SK-N-SH treated with all-trans-retinoic acid at 6 μM for 48 hours (cell line): ENCODE measurements at regions not wholly inside any gene's neighbourhood (a gene's known extent, or its start where the extent isn't known, plus 50 kb on each side); places are given as distances from the start of the nearest gene placed in this dataset.

Experiments used
- ATAC-seq: fragments of 200-7000 bp; cut with Tn5 transposase; 3 replicates; pipeline ENCODE4 v1.9.1; 2020; ENCODE audit warnings: mild to moderate bottlenecking, moderate library complexity
- ARNTL ChIP-seq: fragments of 450-650 bp; formaldehyde crosslinking; IDR thresholded peaks from 2 replicates; pipeline ENCODE4 v1.5.0; 2020; ENCODE audit warnings: low read depth, mild to moderate bottlenecking, moderate library complexity, borderline replicate concordance
- BACH2 ChIP-seq: fragments of 250-450 bp; sonication (Bioruptor Pico); IDR thresholded peaks from 2 replicates; pipeline ENCODE4 v1.9.0; 2021; ENCODE audit warnings: mild to moderate bottlenecking, borderline replicate concordance
- CSDC2 ChIP-seq: fragments of 250-450 bp; sonication (Bioruptor Pico); IDR thresholded peaks from 2 replicates; pipeline ENCODE4 v1.5.0; 2020; ENCODE audit warnings: mild to moderate bottlenecking, moderate library complexity
- CSRNP3 ChIP-seq: fragments of 250-450 bp; sonication (Bioruptor Pico); IDR thresholded peaks from 2 replicates; pipeline ENCODE4 v1.5.1; 2021; ENCODE audit warnings: mild to moderate bottlenecking, moderate library complexity
- ESRRG ChIP-seq: fragments of 250-450 bp; sonication (Bioruptor Pico); IDR thresholded peaks from 2 replicates; pipeline ENCODE4 v1.6.1; 2021; ENCODE audit warnings: mild to moderate bottlenecking
- GLIS3 ChIP-seq: fragments of 250-450 bp; sonication (Bioruptor Pico); IDR thresholded peaks from 2 replicates; pipeline ENCODE4 v1.5.0; 2020; ENCODE audit warnings: mild to moderate bottlenecking, moderate library complexity
- PATZ1 ChIP-seq: fragments of 250-450 bp; sonication (Bioruptor Pico); IDR thresholded peaks from 2 replicates; pipeline ENCODE4 v1.8.0; 2020; ENCODE audit warnings: mild to moderate bottlenecking, moderate library complexity, borderline replicate concordance
- PPARA ChIP-seq: fragments of 250-450 bp; sonication (Bioruptor Pico); IDR thresholded peaks from 2 replicates; pipeline ENCODE4 v1.5.0; 2020; ENCODE audit warnings: mild to moderate bottlenecking, borderline replicate concordance
- SNAI2 ChIP-seq: fragments of 250-450 bp; sonication (Bioruptor Pico); IDR thresholded peaks from 2 replicates; pipeline ENCODE4 v1.5.0; 2020; ENCODE audit warnings: mild to moderate bottlenecking, moderate library complexity
- TCF4 ChIP-seq: fragments of 250-450 bp; sonication (Bioruptor Pico); IDR thresholded peaks from 2 replicates; pipeline ENCODE4 v1.8.0; 2021; ENCODE audit warnings: mild to moderate bottlenecking, moderate library complexity, borderline replicate concordance
- TOX ChIP-seq: fragments of 250-450 bp; sonication (Bioruptor Pico); IDR thresholded peaks from 2 replicates; pipeline ENCODE4 v1.8.0; 2021; ENCODE audit warnings: mild to moderate bottlenecking, moderate library complexity, borderline replicate concordance
- TSHZ2 ChIP-seq: fragments of 250-450 bp; sonication (Bioruptor Pico); IDR thresholded peaks from 2 replicates; pipeline ENCODE4 v1.5.0; 2020; ENCODE audit warnings: mild to moderate bottlenecking, moderate library complexity
- ZC3H10 ChIP-seq: fragments of 250-450 bp; sonication (Bioruptor Pico); IDR thresholded peaks from 2 replicates; pipeline ENCODE4 v1.5.1; 2021; ENCODE audit warnings: mild to moderate bottlenecking, moderate library complexity
- ZFP3 ChIP-seq: fragments of 250-450 bp; sonication (Bioruptor Pico); IDR thresholded peaks from 2 replicates; pipeline ENCODE4 v1.5.0; 2020; ENCODE audit warnings: mild to moderate bottlenecking, moderate library complexity
- ZNF565 ChIP-seq: fragments of 450-650 bp; formaldehyde crosslinking; conservative IDR thresholded peaks from 2 replicates; pipeline ENCODE4 v1.5.0; 2020; ENCODE audit warnings: low read depth, mild to moderate bottlenecking, moderate library complexity
- ZNF8 ChIP-seq: fragments of 450-650 bp; formaldehyde crosslinking; IDR thresholded peaks from 2 replicates; pipeline ENCODE4 v1.5.0; 2020; ENCODE audit warnings: mild to moderate bottlenecking, moderate library complexity
- TF ChIP-seq, protein P1 (sequence below): fragments of 250-450 bp; sonication (Bioruptor Pico); IDR thresholded peaks from 2 replicates; pipeline ENCODE4 v1.5.1; 2020; ENCODE audit warnings: low read depth, mild to moderate bottlenecking, moderate library complexity
- TF ChIP-seq, protein P2 (sequence below): fragments of 250-450 bp; sonication (Bioruptor Pico); IDR thresholded peaks from 2 replicates; pipeline ENCODE4 v1.8.0; 2021; ENCODE audit warnings: low read depth, mild to moderate bottlenecking, moderate library complexity, borderline replicate concordance

DNA sequence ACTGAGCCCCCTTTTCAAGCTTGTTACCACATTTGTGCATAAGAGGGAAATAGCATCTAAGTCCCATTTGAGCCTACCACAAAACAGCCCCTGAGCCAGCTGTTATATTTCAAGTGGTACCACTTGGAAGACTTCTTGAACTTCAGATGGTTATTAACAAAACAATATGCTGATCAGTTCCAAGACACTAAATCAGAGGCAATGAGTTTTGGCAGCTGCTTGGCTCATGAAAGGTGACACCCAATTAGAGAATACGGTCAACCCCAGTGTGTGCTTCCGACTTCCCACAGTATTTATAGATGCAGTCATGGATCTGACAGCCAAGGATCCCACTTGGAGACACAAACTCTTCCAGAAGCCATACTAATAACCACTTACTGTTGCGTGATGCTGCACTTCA lies 469.6 kb upstream of the PPP2R3A start:
- no peak for ATAC-seq

GRCh38 chr3:135497979-135498378 lies 467.5 kb upstream of the PPP2R3A start:
- no peak for ATAC-seq
- no peak for TF ChIP-seq PATZ1
- no peak for TF ChIP-seq ESRRG (CRISPR knock-in tag)
- TF ChIP-seq TSHZ2 = no peak
- TF ChIP-seq CSDC2 (CRISPR knock-in tag) = no peak
- no peak for TF ChIP-seq TCF4 (CRISPR knock-in tag)
- no peak for TF ChIP-seq ZFP3 (CRISPR knock-in tag)
- no peak for TF ChIP-seq ZNF565 (CRISPR knock-in tag)
- no peak for TF ChIP-seq ZC3H10 (CRISPR knock-in tag)
- no peak for TF ChIP-seq CSRNP3 (CRISPR knock-in tag)
- TF ChIP-seq TOX (CRISPR knock-in tag) = no peak
- TF ChIP-seq, protein P1, sequence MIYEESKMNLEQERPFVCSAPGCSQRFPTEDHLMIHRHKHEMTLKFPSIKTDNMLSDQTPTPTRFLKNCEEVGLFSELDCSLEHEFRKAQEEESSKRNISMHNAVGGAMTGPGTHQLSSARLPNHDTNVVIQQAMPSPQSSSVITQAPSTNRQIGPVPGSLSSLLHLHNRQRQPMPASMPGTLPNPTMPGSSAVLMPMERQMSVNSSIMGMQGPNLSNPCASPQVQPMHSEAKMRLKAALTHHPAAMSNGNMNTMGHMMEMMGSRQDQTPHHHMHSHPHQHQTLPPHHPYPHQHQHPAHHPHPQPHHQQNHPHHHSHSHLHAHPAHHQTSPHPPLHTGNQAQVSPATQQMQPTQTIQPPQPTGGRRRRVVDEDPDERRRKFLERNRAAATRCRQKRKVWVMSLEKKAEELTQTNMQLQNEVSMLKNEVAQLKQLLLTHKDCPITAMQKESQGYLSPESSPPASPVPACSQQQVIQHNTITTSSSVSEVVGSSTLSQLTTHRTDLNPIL = no peak
- TF ChIP-seq BACH2 (CRISPR knock-in tag) = no peak
- no peak for TF ChIP-seq ZNF8 (CRISPR knock-in tag)

More for the DNA sequence above, 469.6 kb upstream of the PPP2R3A start:
- TF ChIP-seq CSRNP3 (CRISPR knock-in tag) = no peak
- TF ChIP-seq, protein P2, sequence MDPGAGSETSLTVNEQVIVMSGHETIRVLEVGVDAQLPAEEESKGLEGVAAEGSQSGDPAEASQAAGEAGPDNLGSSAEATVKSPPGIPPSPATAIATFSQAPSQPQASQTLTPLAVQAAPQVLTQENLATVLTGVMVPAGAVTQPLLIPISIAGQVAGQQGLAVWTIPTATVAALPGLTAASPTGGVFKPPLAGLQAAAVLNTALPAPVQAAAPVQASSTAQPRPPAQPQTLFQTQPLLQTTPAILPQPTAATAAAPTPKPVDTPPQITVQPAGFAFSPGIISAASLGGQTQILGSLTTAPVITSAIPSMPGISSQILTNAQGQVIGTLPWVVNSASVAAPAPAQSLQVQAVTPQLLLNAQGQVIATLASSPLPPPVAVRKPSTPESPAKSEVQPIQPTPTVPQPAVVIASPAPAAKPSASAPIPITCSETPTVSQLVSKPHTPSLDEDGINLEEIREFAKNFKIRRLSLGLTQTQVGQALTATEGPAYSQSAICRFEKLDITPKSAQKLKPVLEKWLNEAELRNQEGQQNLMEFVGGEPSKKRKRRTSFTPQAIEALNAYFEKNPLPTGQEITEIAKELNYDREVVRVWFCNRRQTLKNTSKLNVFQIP (CRISPR knock-in tag) = no peak

- ATAC-seq = no peak
- no peak for TF ChIP-seq CSDC2 (CRISPR knock-in tag)
- no peak for TF ChIP-seq TCF4 (CRISPR knock-in tag)
- TF ChIP-seq GLIS3 (CRISPR knock-in tag) = no peak
- TF ChIP-seq PATZ1 = no peak
- TF ChIP-seq ZC3H10 (CRISPR knock-in tag) = no peak
- no peak for TF ChIP-seq ZNF8 (CRISPR knock-in tag)
- TF ChIP-seq CSRNP3 (CRISPR knock-in tag) = no peak
- no peak for TF ChIP-seq ARNTL (CRISPR knock-in tag)
- no peak for TF ChIP-seq ESRRG (CRISPR knock-in tag)
- no peak for TF ChIP-seq SNAI2 (CRISPR knock-in tag)
- TF ChIP-seq TOX (CRISPR knock-in tag) = no peak
- TF ChIP-seq PPARA (CRISPR knock-in tag) = no peak
- TF ChIP-seq, protein P2 (CRISPR knock-in tag) = no peak
Observed at GRCh38 chr3:135499426-135499825, 466.1 kb upstream of the PPP2R3A start.
